ENCODE measurements at regions not wholly inside any gene's neighbourhood (a gene's known extent, or its start where the extent isn't known, plus 50 kb on each side); places are given as distances from the start of the nearest gene placed in this dataset.

DNA sequence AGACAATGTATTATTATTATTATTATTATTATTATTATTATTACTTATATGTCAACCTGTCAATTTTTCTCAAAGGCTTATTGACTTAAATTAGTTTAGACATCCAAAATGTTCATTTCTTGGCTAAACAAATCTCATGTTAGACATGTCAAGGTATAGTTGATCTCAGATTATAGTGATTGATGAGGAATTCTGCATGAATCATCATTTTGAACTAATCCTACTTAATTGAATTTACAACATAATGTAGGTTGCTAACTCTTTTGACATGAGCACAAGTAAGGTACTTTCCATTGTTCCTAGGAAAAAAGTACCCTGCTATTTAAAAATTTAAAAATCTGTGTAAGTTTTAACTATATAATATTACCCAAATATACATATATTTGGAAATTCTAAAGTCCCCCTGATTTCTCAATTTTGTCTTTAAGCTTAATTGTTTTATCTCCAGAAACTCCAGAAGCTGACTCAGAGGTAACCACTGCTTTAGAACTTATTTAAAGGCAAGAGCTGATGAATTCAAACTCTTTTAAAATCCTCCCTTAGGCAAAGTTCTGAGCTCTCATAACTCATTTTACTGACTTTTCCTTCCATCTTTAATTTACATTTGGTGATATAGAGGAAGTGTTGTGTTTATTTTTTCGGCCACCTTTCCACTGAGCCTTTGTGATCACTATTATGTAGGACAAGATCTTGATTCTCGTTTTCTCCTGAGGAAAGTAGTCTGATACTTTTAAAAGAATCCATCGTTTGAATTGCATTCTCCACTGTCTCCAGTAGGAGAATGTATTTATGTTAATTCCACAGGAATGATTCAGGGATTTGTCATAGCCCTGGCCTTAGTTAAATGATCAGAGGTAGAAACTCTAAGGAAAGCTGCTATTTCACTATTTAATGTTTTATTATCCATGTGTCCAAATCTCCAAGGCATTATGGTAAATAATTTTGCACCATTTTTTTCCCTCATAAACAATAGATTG lies 1304.5 kb downstream of the AACS start:
- no peak overlapping the region for H3K27ac ChIP-seq
- TF ChIP-seq, protein P1, sequence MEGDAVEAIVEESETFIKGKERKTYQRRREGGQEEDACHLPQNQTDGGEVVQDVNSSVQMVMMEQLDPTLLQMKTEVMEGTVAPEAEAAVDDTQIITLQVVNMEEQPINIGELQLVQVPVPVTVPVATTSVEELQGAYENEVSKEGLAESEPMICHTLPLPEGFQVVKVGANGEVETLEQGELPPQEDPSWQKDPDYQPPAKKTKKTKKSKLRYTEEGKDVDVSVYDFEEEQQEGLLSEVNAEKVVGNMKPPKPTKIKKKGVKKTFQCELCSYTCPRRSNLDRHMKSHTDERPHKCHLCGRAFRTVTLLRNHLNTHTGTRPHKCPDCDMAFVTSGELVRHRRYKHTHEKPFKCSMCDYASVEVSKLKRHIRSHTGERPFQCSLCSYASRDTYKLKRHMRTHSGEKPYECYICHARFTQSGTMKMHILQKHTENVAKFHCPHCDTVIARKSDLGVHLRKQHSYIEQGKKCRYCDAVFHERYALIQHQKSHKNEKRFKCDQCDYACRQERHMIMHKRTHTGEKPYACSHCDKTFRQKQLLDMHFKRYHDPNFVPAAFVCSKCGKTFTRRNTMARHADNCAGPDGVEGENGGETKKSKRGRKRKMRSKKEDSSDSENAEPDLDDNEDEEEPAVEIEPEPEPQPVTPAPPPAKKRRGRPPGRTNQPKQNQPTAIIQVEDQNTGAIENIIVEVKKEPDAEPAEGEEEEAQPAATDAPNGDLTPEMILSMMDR (conservative IDR thresholded peaks at IDR 0.05): no peak

DNA sequence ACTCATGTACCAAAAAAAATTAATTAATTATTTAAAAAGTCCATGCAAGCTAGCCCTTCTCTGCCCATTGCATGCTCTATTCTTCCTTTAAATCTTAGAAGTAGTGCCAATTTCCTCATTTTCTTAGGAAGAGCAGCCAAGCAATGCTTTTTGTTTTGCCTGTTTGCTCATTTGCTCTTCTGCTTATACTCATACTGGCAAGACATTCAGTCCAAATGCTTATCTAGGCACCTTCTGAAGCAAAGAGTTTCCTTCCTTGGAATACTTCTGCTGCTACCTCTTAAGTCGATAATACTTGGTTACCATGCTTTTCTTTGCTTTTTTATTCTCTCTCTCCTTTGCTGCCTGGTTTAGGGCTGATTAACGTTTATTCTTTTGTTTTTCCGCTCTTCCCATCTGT lies 1318.3 kb downstream of the AACS start:
- TF ChIP-seq, protein P1 (conservative IDR thresholded peaks at IDR 0.05): no peak
- H3K27ac ChIP-seq: no peak overlapping the region

DNA sequence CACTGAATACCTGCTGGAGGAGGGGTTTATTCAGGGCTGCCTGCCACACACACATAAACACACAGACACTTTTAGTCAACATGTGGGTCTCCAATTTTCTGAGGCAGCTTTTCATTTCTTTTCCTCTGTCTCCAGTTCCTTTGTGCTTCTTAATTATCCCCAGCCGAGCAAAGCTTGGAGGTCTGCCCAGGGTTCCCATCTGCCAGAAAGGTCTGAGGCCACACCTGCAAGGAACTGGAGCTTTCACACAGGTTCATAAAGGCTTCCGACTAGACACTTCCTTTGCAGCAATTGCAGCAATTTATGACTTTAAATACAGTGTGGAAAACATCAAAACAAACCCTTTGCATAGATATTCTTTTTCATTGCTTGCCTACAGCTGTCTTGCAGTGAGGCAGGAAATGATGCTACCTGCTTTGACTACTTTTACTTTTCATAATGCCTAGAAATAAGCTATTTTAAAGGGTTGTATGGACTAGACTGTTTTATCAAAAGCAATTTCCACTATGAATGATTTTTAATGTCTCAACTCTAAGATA lies 1318.9 kb downstream of the AACS start:
- no peak overlapping the region for H3K27ac ChIP-seq
- TF ChIP-seq, protein P1 (conservative IDR thresholded peaks at IDR 0.05): no peak

DNA sequence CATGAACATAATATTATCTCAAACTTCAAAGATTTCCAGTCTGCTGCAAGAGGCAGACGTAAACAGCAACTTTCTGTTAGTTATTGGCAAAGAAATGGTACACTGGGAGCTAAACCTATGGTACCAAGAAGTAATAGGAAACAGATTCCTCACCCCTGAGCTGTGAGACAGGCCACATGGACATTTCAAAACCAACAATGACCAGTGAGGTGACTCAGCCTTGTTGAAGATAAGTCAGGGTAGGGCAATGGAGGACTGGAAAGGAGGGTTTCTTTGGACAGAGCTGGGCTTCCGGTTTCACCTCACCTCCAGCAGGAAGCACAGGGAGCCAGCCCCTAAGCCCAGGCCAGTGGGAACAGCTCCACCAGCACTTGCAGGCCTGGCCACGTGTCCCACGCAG lies 1320.5 kb downstream of the AACS start:
- TF ChIP-seq, protein P1 (conservative IDR thresholded peaks at IDR 0.05): no peak
- no peak overlapping the region for H3K27ac ChIP-seq

DNA sequence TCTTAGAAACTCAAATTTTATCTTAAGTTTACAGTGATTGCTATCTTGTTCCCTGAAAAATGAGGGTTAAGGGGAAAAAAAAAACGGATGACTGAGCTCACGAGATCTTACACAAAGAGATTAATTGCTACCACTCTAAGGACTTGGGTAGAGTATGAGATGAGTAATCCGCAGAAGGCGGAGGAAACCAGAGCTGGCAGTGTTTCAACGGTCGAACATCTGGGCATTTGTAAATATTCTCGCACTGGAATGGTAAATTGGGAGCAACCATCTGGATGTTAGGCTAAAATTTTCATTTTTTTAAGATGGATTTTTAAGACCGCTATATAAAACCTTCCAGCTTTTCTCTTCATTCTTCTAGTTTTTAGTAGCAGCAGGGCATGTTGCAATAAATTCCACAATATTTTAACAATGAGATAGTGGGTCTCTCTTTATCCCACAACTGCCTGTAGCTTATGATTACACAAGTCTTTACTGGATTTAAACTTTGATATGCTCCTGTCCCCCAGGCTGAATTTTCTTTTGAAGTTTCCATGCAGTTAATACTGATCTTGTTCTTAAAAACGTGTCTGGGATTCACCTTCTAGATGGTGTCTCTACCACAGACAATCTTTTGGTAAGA lies 1324.1 kb downstream of the AACS start:
- H3K27ac ChIP-seq: no peak overlapping the region
- TF ChIP-seq, protein P1 (conservative IDR thresholded peaks at IDR 0.05): no peak

DNA sequence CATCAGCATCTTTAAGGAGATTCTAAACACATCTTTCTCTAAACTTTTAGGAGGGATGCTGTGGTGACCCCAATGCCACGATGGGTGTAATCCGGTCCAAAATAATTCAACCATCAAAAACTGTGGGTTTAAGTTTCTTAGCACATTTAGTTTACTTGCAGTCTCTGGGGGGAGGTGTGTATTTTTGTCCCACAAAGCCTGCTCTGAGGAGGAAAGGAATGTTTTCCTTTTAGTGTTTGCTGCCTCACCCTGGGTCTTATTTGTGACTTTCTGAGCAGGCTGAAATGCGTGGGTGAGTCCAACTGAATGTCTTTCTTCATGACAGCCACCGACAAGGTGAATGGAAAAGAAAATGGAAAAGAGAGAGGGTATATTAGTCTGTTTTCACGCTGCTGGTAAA lies 1324.7 kb downstream of the AACS start:
- TF ChIP-seq, protein P1 (conservative IDR thresholded peaks at IDR 0.05): no peak
- no peak overlapping the region for H3K27ac ChIP-seq

DNA sequence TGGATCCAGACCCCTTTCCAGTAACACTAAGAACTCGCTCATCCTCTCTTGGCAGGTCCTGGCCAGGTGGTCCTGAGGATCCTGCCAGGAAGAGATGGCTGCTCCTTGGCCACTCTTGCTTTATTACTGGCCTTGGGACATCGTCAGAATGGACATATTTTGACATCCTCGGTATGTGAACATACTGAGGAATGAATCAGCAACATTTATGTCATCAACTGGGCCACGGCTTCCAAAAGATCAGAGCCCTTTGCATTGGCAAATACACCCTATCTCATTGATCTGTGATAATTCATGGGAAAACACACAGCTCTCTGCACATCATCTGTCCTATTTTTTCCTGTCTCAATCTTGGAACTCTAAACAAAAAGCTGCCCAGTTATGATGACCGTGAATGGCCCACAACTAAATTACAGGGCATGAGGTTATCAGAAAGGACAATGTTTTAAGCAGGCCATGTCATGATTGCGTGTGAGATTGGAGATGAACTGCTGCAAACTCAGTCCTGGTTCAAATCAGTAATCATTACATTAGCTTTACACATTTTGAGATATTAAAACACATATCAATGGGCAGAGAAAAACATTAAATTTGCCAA lies 1325.8 kb downstream of the AACS start:
- no peak overlapping the region for H3K27ac ChIP-seq
- TF ChIP-seq, protein P1 (conservative IDR thresholded peaks at IDR 0.05): no peak

Data from VCaP (cell line).